ENCODE measurements at regions not wholly inside any gene's neighbourhood (a gene's known extent, or its start where the extent isn't known, plus 50 kb on each side); places are given as distances from the start of the nearest gene placed in this dataset.

DNA sequence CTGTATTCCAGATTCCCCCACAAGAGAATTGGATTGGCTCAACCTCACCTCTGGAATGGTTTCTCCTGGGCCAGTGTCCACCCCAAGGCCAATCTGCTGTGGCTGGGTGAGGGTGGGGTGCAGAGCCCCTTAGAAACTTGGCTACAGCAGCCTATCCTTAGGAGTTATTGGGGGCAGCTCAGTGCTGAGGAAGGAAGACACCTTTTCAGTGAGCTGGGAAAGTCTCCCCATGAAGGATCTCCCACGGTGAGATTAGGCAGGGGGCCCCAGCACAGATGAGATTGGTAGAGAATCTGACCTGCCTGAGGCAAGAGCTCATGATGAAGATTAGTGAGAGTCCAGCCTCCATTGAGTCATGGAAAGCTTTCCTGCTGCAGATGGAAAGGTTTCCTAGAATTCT, 78.4 kb downstream of the CCDC185 start:
- H4K8ac ChIP-seq (ENCODE audit: low read depth in 2 of 2, low read length in 2 of 2), result no peak overlapping the region
- no peaks in the 10 kb centered on the region for H3K4me1 ChIP-seq (ENCODE audit: control insufficient read depth, insufficient read depth, low read length)
- WGBS, 2 experiments (ENCODE audit: extremely low coverage in 2 of 2, insufficient read length in 1 of 2), result 57% methylated on average over 1 of the region's 1 CpG; no CpG with 5 or more reads in 1 of the 2 experiments
- in situ Hi-C loops (cut with MboI; ENCODE audit: low sequenced_read_pairs) (no loop called here), dilution Hi-C loops (cut with HindIII; ENCODE audit: low sequenced_read_pairs, unreplicated experiment) (no loop called here), intact Hi-C loops (cut with micrococcal nuclease) (no loop called here)
- H3K9me3 ChIP-seq (ENCODE audit: control insufficient read depth, insufficient read depth, low read length), result no peaks in the 10 kb centered on the region
- no peak overlapping the region for H3K9ac ChIP-seq (ENCODE audit: low read depth, low read length)
- H2BK120ac ChIP-seq (ENCODE audit: low read depth, low read length), result no peak overlapping the region
- H2AFZ ChIP-seq (replicated peaks; ENCODE audit: low read length, poor library complexity), result no peak overlapping the region
- no peak for ATAC-seq (ENCODE audit: low read depth)
- H3K79me1 ChIP-seq (ENCODE audit: low read depth in 1 of 2, low read length in 2 of 2), result no peaks in the 10 kb centered on the region
- no peaks in the 10 kb centered on the region for H4K20me1 ChIP-seq (ENCODE audit: insufficient read depth, low read length)
- no peak overlapping the region for H3K56ac ChIP-seq (ENCODE audit: extremely low read depth, insufficient read depth, low read length)
- no peak overlapping the region for H4K5ac ChIP-seq (ENCODE audit: low read depth, low read length)
- H3K23ac ChIP-seq (ENCODE audit: low read depth, low read length), result no peak overlapping the region
- H3K4me3 ChIP-seq (ENCODE audit: insufficient read depth, low read depth, low read length), result no peak overlapping the region
- no peak overlapping the region for H2AK5ac ChIP-seq (ENCODE audit: low read depth, low read length)
- H2BK5ac ChIP-seq (ENCODE audit: low read depth, low read length, poor library complexity, severe bottlenecking), result no peak overlapping the region
- no peak overlapping the region for H3K27ac ChIP-seq (ENCODE audit: insufficient read depth, low read length)
- TF ChIP-seq CEBPB (IDR thresholded peaks at IDR 0.05; ENCODE audit: low read depth, low read length) (no peak), RFX5 (IDR thresholded peaks at IDR 0.05; ENCODE audit: low read depth, low read length) (no peak), RCOR1 (IDR thresholded peaks at IDR 0.05; ENCODE audit: insufficient replicate concordance, low read length) (no peak), MXI1 (IDR thresholded peaks at IDR 0.05; ENCODE audit: borderline replicate concordance, low read depth, low read length) (no peak), POLR2A (IDR thresholded peaks at IDR 0.05; ENCODE audit: low read depth, low read length) (no peak), FOS (IDR thresholded peaks at IDR 0.05; ENCODE audit: low read depth, low read length) (no peak), MAZ (IDR thresholded peaks at IDR 0.05; ENCODE audit: borderline replicate concordance, low read depth, low read length) (no peak), NFE2L2 (IDR thresholded peaks at IDR 0.05; ENCODE audit: low read depth, low read length) (no peak), MAFK (IDR thresholded peaks at IDR 0.05; ENCODE audit: low read depth, low read length) (no peak), BHLHE40 (IDR thresholded peaks at IDR 0.05; ENCODE audit: low read depth, low read length) (no peak), SMC3 (IDR thresholded peaks at IDR 0.05; ENCODE audit: low read depth, low read length) (no peak), RAD21 (IDR thresholded peaks at IDR 0.05; ENCODE audit: low read length) (no peak)
- TF ChIP-seq, protein P1, sequence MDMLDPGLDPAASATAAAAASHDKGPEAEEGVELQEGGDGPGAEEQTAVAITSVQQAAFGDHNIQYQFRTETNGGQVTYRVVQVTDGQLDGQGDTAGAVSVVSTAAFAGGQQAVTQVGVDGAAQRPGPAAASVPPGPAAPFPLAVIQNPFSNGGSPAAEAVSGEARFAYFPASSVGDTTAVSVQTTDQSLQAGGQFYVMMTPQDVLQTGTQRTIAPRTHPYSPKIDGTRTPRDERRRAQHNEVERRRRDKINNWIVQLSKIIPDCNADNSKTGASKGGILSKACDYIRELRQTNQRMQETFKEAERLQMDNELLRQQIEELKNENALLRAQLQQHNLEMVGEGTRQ (IDR thresholded peaks at IDR 0.05; ENCODE audit: low read depth, low read length), result no peak
- TF ChIP-seq, protein P2, sequence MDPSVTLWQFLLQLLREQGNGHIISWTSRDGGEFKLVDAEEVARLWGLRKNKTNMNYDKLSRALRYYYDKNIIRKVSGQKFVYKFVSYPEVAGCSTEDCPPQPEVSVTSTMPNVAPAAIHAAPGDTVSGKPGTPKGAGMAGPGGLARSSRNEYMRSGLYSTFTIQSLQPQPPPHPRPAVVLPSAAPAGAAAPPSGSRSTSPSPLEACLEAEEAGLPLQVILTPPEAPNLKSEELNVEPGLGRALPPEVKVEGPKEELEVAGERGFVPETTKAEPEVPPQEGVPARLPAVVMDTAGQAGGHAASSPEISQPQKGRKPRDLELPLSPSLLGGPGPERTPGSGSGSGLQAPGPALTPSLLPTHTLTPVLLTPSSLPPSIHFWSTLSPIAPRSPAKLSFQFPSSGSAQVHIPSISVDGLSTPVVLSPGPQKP (IDR thresholded peaks at IDR 0.05; ENCODE audit: borderline replicate concordance, low read depth, low read length), result no peak
- TF ChIP-seq, protein P3, sequence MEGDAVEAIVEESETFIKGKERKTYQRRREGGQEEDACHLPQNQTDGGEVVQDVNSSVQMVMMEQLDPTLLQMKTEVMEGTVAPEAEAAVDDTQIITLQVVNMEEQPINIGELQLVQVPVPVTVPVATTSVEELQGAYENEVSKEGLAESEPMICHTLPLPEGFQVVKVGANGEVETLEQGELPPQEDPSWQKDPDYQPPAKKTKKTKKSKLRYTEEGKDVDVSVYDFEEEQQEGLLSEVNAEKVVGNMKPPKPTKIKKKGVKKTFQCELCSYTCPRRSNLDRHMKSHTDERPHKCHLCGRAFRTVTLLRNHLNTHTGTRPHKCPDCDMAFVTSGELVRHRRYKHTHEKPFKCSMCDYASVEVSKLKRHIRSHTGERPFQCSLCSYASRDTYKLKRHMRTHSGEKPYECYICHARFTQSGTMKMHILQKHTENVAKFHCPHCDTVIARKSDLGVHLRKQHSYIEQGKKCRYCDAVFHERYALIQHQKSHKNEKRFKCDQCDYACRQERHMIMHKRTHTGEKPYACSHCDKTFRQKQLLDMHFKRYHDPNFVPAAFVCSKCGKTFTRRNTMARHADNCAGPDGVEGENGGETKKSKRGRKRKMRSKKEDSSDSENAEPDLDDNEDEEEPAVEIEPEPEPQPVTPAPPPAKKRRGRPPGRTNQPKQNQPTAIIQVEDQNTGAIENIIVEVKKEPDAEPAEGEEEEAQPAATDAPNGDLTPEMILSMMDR (conservative IDR thresholded peaks at IDR 0.05; ENCODE audit: low read depth, low read length), result no peak
- H3K18ac ChIP-seq (ENCODE audit: low read depth, low read length), result no peak overlapping the region
- H2BK15ac ChIP-seq (ENCODE audit: low read depth, low read length), result no peak overlapping the region
- BruUV-seq (replicated peaks), result no TSS peak
- CTCF ChIA-PET, result interaction anchor here (1.0 kb wide), 1 partner anchor 8 kb away, joined by 8 read pairs; no protein-coding TSS in a partner anchor
- no peak overlapping the region for H3K4ac ChIP-seq (ENCODE audit: low read depth, low read length)
- DNase-seq, result no peak
- no peak overlapping the region for H2BK20ac ChIP-seq (ENCODE audit: low read depth, low read length)
- 0 out of 2 replicates have a peak, but pooled peaks cover 3% of the 10 kb centered on the region for H3K9me1 ChIP-seq (ENCODE audit: insufficient read depth, low read length)
- POLR2A ChIA-PET (ENCODE audit: unreplicated experiment), result interaction anchor here (0.6 kb wide), 1 partner anchor 42 kb away, joined by 3 read pairs; no protein-coding TSS in a partner anchor
- no peak overlapping the region for H3K14ac ChIP-seq (replicated peaks; ENCODE audit: low read depth, low read length)
- no peak overlapping the region for H4K91ac ChIP-seq (ENCODE audit: insufficient read depth, low read depth, low read length)
- no peak overlapping the region for H3K4me2 ChIP-seq (ENCODE audit: low read depth, low read length)
- peaks cover 25% of the 10 kb centered on the region for H3K27me3 ChIP-seq (ENCODE audit: control insufficient read depth, insufficient read depth, low read length)
- no peaks in the 10 kb centered on the region for H3K36me3 ChIP-seq (ENCODE audit: control insufficient read depth, insufficient read depth, low read length)
- H2AK9ac ChIP-seq (replicated peaks; ENCODE audit: low read depth, low read length, poor library complexity), result no peak overlapping the region

Data from IMR-90 (cell line).